HCT116 (cell line): ENCODE measurements at regions not wholly inside any gene's neighbourhood (a gene's known extent, or its start where the extent isn't known, plus 50 kb on each side); places are given as distances from the start of the nearest gene placed in this dataset.

Source experiments
- ATAC-seq: fragments of 200-7000 bp; cut with Tn5 transposase; 2 replicates; pipeline ENCODE4 v1.9.1; 2020; ENCODE audit warnings: mild to moderate bottlenecking, moderate library complexity
- BruUV-seq: library from RNA; stranded (reverse); fragments of 400-500 nt; replicated peaks from 2 replicates; lab custom pipeline; 2021; lab: Mats Ljungman, UMichigan
- CTCF ChIA-PET: fragments of 300-600 bp; sonication (Branson Sonifier 250); formaldehyde crosslinking; loops from one replicate; lab custom pipeline; 2021; ENCODE audit warnings: antibody characterized with exemption; lab: Charles Lee
- POLR2A ChIA-PET: fragments of 300-600, 350-600 bp; sonication (Branson Sonifier 250); formaldehyde crosslinking; loops from one replicate; lab custom pipeline; 2021; ENCODE audit warnings: antibody characterized with exemption; lab: Charles Lee
- RAD21 ChIA-PET, 2 experiments: fragments of 300-600 bp; sonication (Branson Sonifier 250); formaldehyde crosslinking; loops; one replicate each; lab custom pipeline; 2023; ENCODE audit warnings: low total read pairs in 2 of 2; ENCODE audit not compliant: uncharacterized antibody in 2 of 2, unreplicated experiment in 2 of 2, low non-redundant PET in 1 of 2; lab: Charles Lee
- DNase-seq: peaks from one replicate; pipeline ENCODE4 v3.0.0-alpha.2; 2010; ENCODE audit warnings: low read depth, low spot score
- H2AFZ ChIP-seq: fragments of 200-600 bp; shearing (Covaris generic), sonication (generic); 2 replicates; pipeline ENCODE4 v1.6.1; 2017; ENCODE audit warnings: low read depth, mixed run types, mixed read lengths, antibody characterized with exemption, low read length; ENCODE audit not compliant: poor library complexity, severe bottlenecking
- H3K27ac ChIP-seq: 2 replicates; pipeline ENCODE4 v1.5.1; 2012; ENCODE audit warnings: low read depth, low read length
- H3K27me3 ChIP-seq: fragments of 200-600 bp; sonication (generic); 2 replicates; pipeline ENCODE4 v1.6.1; 2016; ENCODE audit warnings: mixed run types, low read length, mixed read lengths; ENCODE audit not compliant: insufficient read depth
- H3K36me3 ChIP-seq, 2 experiments: fragments of 200-500 bp in 1 of 2; fragments of 200-600 bp in 1 of 2; sonication (Bioruptor generic) in 1 of 2; sonication (generic) in 1 of 2; 2 replicates each; pipeline versions ENCODE4 v1.5.1 to v1.6.1; 2014 to 2016; ENCODE audit warnings: low read length in 2 of 2, inconsistent platforms in 1 of 2, mixed read lengths in 1 of 2, mixed run types in 1 of 2; ENCODE audit not compliant: insufficient read depth in 2 of 2, control insufficient read depth in 1 of 2
- H3K4me1 ChIP-seq, 2 experiments: fragments of 200-600 bp in 1 of 2; sonication (generic) in 1 of 2; 2 replicates each; pipeline versions ENCODE4 v1.5.1 to v1.6.1; 2012 to 2017; ENCODE audit warnings: low read length in 2 of 2, inconsistent platforms in 1 of 2, mild to moderate bottlenecking in 1 of 2, mixed read lengths in 1 of 2, mixed run types in 1 of 2, moderate library complexity in 1 of 2; ENCODE audit not compliant: insufficient read depth in 2 of 2, control insufficient read depth in 1 of 2
- H3K4me2 ChIP-seq: fragments of 200-600 bp; sonication (generic); 2 replicates; pipeline ENCODE4 v1.6.1; 2017; ENCODE audit warnings: mixed run types, low read length, mixed read lengths
- H3K4me3 ChIP-seq, 2 experiments: fragments of 200-600 bp in 1 of 2; sonication (generic) in 1 of 2; replicated peaks in 1 of 2; 2 replicates each; pipeline ENCODE4 v1.5.1; 2011 to 2016; ENCODE audit warnings: low read length in 2 of 2, control low read depth in 1 of 2, low read depth in 1 of 2, mild to moderate bottlenecking in 1 of 2, mixed read lengths in 1 of 2, mixed run types in 1 of 2
- H3K79me2 ChIP-seq: fragments of 200-600 bp; sonication (generic); 2 replicates; pipeline ENCODE4 v1.6.1; 2017; ENCODE audit warnings: mild to moderate bottlenecking, mixed run types, low read length, moderate library complexity, mixed read lengths; ENCODE audit not compliant: insufficient read depth
- H3K9ac ChIP-seq: fragments of 200-600 bp; sonication (generic); 2 replicates; pipeline ENCODE4 v1.6.1; 2016; ENCODE audit warnings: low read length, mixed read lengths
- H3K9me2 ChIP-seq: fragments of 200-600 bp; sonication (generic), shearing (Covaris generic); 2 replicates; pipeline ENCODE4 v1.6.1; 2017; ENCODE audit warnings: mixed run types, mild to moderate bottlenecking, moderate library complexity; ENCODE audit not compliant: insufficient read depth
- H3K9me3 ChIP-seq, 2 experiments: fragments of 200-500 bp in 1 of 2; fragments of 200-600 bp in 1 of 2; sonication (Bioruptor generic) in 1 of 2; sonication (generic) in 1 of 2; 2 replicates each; pipeline ENCODE4 v1.6.1; 2014 to 2017; ENCODE audit warnings: low read length in 2 of 2, mixed read lengths in 2 of 2, inconsistent platforms in 1 of 2, low read depth in 1 of 2, mild to moderate bottlenecking in 1 of 2, mixed run types in 1 of 2, moderate library complexity in 1 of 2; ENCODE audit not compliant: control insufficient read depth in 1 of 2, insufficient read depth in 1 of 2
- H4K20me1 ChIP-seq: fragments of 200-600 bp; sonication (generic), shearing (Covaris generic); 2 replicates; pipeline ENCODE4 v1.6.1; 2017; ENCODE audit warnings: mixed run types, mild to moderate bottlenecking, moderate library complexity; ENCODE audit not compliant: insufficient read depth
- CBX3 ChIP-seq: IDR thresholded peaks from 2 replicates; pipeline ENCODE4 v1.6.1; 2012; ENCODE audit warnings: low read depth
- EGR1 ChIP-seq: IDR thresholded peaks from 2 replicates; pipeline ENCODE4 v1.6.1; 2012; ENCODE audit warnings: low read depth
- ELF1 ChIP-seq: IDR thresholded peaks from 2 replicates; pipeline ENCODE4 v1.6.1; 2012; ENCODE audit warnings: low read depth, borderline replicate concordance
- JUND ChIP-seq: IDR thresholded peaks from 2 replicates; pipeline ENCODE4 v1.6.1; 2012
- POLR2AphosphoS5 ChIP-seq: IDR thresholded peaks from 2 replicates; pipeline ENCODE4 v1.6.1; 2011; ENCODE audit warnings: mild to moderate bottlenecking, low read depth, low read length, moderate library complexity
- SIN3A ChIP-seq: IDR thresholded peaks from 2 replicates; pipeline ENCODE4 v1.6.1; 2012; ENCODE audit warnings: low read depth
- SP1 ChIP-seq: IDR thresholded peaks from 2 replicates; pipeline ENCODE4 v1.6.1; 2012; ENCODE audit warnings: low read depth
- TCF7L2 ChIP-seq: IDR thresholded peaks from 2 replicates; pipeline ENCODE4 v1.7.0; 2011; ENCODE audit warnings: borderline replicate concordance, inconsistent platforms; ENCODE audit not compliant: insufficient read depth, insufficient read length; ENCODE audit errors: extremely low read depth
- YY1 ChIP-seq: IDR thresholded peaks from 2 replicates; pipeline ENCODE4 v1.6.1; 2011; ENCODE audit warnings: low read length, low read depth, moderate library complexity, mild to moderate bottlenecking; ENCODE audit not compliant: insufficient replicate concordance; ENCODE audit errors: extremely low read depth
- ZFX ChIP-seq: fragments of 450-650 bp; IDR thresholded peaks from 2 replicates; pipeline ENCODE4 v1.6.1; 2017
- intact Hi-C: fragments of 100-400 bp; cut with micrococcal nuclease; formaldehyde crosslinking; loops from 2 replicates; pipeline ENCODE4 v1.10.0; 2022
- TF ChIP-seq, protein P1 (sequence below), 3 experiments: fragments of 200-600 bp in 1 of 3; sonication (generic) in 1 of 3; IDR thresholded peaks in 2 of 3; conservative IDR thresholded peaks in 1 of 3; 2 replicates each; pipeline ENCODE4 v1.5.1; 2012 to 2017; ENCODE audit warnings: low read depth in 2 of 3, low read length in 2 of 3, antibody characterized with exemption in 1 of 3, borderline replicate concordance in 1 of 3, control low read depth in 1 of 3, mild to moderate bottlenecking in 1 of 3, mixed read lengths in 1 of 3, mixed run types in 1 of 3, moderate library complexity in 1 of 3; ENCODE audit not compliant: insufficient read depth in 1 of 3
- TF ChIP-seq, protein P2 (sequence below): IDR thresholded peaks from 2 replicates; pipeline ENCODE4 v1.6.1; 2012
- TF ChIP-seq, protein P3 (sequence below): IDR thresholded peaks from 2 replicates; pipeline ENCODE4 v1.6.1; 2012

DNA sequence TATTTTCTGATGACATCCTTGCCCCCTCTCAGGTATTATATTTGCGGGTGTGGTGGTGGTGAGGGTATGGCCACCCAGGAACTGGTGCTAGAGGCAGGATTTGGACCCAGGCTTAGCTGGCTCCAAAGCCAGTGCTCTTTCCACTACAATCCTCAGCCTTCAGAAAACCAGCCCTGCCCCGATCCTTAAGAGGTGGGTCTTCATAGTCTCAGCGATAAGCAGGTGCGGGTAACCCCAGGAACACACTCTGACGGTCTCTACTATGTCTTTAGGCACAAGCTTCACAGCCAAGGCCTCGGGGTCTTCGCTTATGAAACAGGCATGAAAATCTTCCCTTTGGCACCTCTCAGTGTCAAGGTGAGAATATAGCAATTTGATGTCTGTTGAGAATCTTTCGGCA lies 169.3 kb downstream of the FGF18 start:
- Histone ChIP-seq H3K27ac (no peak overlapping the region), H2AFZ (no peak overlapping the region), H3K4me2 (no peak overlapping the region), H3K79me2 (no peaks in the 10 kb centered on the region), H3K4me3 (no peak overlapping the region), H3K9ac (no peak overlapping the region), H4K20me1 (no peaks in the 10 kb centered on the region), H3K36me3 (no peaks in the 10 kb centered on the region), H3K9me2 (no peaks in the 10 kb centered on the region), H3K27me3 (peaks cover 4% of the 10 kb centered on the region; the same call in 1 of the 2 replicates), H3K9me3 (no peaks in the 10 kb centered on the region), H3K4me1 (no peaks in the 10 kb centered on the region)
- no peak for ATAC-seq
- ChIA-PET CTCF (no interaction called here), RAD21 (no interaction called here), POLR2A (no interaction called here)
- intact Hi-C loops = no loop called here
- TF ChIP-seq, protein P1, sequence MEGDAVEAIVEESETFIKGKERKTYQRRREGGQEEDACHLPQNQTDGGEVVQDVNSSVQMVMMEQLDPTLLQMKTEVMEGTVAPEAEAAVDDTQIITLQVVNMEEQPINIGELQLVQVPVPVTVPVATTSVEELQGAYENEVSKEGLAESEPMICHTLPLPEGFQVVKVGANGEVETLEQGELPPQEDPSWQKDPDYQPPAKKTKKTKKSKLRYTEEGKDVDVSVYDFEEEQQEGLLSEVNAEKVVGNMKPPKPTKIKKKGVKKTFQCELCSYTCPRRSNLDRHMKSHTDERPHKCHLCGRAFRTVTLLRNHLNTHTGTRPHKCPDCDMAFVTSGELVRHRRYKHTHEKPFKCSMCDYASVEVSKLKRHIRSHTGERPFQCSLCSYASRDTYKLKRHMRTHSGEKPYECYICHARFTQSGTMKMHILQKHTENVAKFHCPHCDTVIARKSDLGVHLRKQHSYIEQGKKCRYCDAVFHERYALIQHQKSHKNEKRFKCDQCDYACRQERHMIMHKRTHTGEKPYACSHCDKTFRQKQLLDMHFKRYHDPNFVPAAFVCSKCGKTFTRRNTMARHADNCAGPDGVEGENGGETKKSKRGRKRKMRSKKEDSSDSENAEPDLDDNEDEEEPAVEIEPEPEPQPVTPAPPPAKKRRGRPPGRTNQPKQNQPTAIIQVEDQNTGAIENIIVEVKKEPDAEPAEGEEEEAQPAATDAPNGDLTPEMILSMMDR (IDR thresholded peaks at IDR 0.05 in 2 of 3, conservative IDR thresholded peaks at IDR 0.05 in 1 of 3; ENCODE audit: borderline replicate concordance in 1 of 3, insufficient read depth in 1 of 3, low read depth in 2 of 3, low read length in 2 of 3) = 0 out of 6 replicates have a peak, but pooled peaks of 1 of the 3 experiments have one; percentile 3
- TF ChIP-seq SP1 = no peak
- no peak for DNase-seq
- BruUV-seq = no TSS peak

DNA sequence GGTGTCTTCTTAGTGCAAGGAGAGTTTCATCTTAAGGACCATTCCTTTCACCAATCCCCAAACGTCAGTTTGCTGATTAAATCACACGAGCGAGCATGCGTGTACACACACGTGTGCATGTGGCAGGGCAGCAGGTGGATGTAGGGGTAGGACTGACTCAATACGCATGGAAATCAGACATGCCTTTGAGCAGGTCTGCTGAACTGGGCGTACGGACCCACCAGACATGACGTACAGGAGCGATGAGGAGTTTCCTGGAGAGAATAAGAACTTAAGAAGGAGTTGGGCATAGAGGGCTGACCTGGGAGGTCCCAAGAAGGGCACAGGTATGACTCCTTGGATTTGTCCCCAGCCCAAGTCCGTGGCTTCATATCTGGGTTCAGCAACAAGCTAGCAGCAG lies 170.0 kb downstream of the FGF18 start:
- Histone ChIP-seq H3K9me3 (no peaks in the 10 kb centered on the region), H4K20me1 (no peaks in the 10 kb centered on the region), H2AFZ (no peak overlapping the region), H3K4me3 (no peak overlapping the region), H3K4me2 (no peak overlapping the region), H3K27ac (no peak overlapping the region), H3K79me2 (no peaks in the 10 kb centered on the region), H3K27me3 (peaks cover 4% of the 10 kb centered on the region; the same call in 1 of the 2 replicates), H3K36me3 (no peaks in the 10 kb centered on the region), H3K9ac (no peak overlapping the region), H3K4me1 (no peaks in the 10 kb centered on the region), H3K9me2 (no peaks in the 10 kb centered on the region)
- ATAC-seq (no peak), DNase-seq (no peak)
- RAD21 ChIA-PET = no interaction called here
- POLR2A ChIA-PET = no interaction called here
- BruUV-seq = no TSS peak
- CTCF ChIA-PET = no interaction called here
- intact Hi-C loops = no loop called here
- no peak for TF ChIP-seq CBX3
- no peak for TF ChIP-seq SP1
- TF ChIP-seq POLR2AphosphoS5 = no peak
- TF ChIP-seq TCF7L2 = no peak
- no peak for TF ChIP-seq ZFX
- TF ChIP-seq, protein P2, sequence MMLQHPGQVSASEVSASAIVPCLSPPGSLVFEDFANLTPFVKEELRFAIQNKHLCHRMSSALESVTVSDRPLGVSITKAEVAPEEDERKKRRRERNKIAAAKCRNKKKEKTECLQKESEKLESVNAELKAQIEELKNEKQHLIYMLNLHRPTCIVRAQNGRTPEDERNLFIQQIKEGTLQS = no peak
- TF ChIP-seq EGR1 = no peak
- TF ChIP-seq, protein P1 (IDR thresholded peaks at IDR 0.05 in 2 of 3, conservative IDR thresholded peaks at IDR 0.05 in 1 of 3; ENCODE audit: borderline replicate concordance in 1 of 3, insufficient read depth in 1 of 3, low read depth in 2 of 3, low read length in 2 of 3) = no peak
- no peak for TF ChIP-seq JUND
- no peak for TF ChIP-seq SIN3A
- TF ChIP-seq, protein P3, sequence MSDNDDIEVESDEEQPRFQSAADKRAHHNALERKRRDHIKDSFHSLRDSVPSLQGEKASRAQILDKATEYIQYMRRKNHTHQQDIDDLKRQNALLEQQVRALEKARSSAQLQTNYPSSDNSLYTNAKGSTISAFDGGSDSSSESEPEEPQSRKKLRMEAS = no peak
- TF ChIP-seq ELF1 = no peak
- no peak for TF ChIP-seq YY1
